Esophagus muscularis mucosa (tissue), 3 donors: ENCODE measurements at regions not wholly inside any gene's neighbourhood (a gene's known extent, or its start where the extent isn't known, plus 50 kb on each side); places are given as distances from the start of the nearest gene placed in this dataset.

Source experiments
- POLR2A ChIP-seq: fragments of 450-650 bp; IDR thresholded peaks from one replicate; pipeline ENCODE4 v1.6.1; 2017; ENCODE audit warnings: antibody characterized with exemption, moderate library complexity, mild to moderate bottlenecking, low read depth
- POLR2AphosphoS5 ChIP-seq, 2 donors: sonication (generic); formaldehyde crosslinking; IDR thresholded peaks; one replicate each; pipeline ENCODE4 v1.6.1; 2017; ENCODE audit warnings: antibody characterized with exemption in 2 of 2
- TF ChIP-seq, protein P1 (sequence below), 3 experiments: fragments of 200-600 bp in 2 of 3; fragments of 450-650 bp in 1 of 3; sonication (generic) in 2 of 3; IDR thresholded peaks; one replicate each; pipeline ENCODE4 v1.5.1; 2017 to 2019; ENCODE audit warnings: antibody characterized with exemption in 3 of 3, mild to moderate bottlenecking in 2 of 3, moderate library complexity in 1 of 3

- TF ChIP-seq, protein P1, sequence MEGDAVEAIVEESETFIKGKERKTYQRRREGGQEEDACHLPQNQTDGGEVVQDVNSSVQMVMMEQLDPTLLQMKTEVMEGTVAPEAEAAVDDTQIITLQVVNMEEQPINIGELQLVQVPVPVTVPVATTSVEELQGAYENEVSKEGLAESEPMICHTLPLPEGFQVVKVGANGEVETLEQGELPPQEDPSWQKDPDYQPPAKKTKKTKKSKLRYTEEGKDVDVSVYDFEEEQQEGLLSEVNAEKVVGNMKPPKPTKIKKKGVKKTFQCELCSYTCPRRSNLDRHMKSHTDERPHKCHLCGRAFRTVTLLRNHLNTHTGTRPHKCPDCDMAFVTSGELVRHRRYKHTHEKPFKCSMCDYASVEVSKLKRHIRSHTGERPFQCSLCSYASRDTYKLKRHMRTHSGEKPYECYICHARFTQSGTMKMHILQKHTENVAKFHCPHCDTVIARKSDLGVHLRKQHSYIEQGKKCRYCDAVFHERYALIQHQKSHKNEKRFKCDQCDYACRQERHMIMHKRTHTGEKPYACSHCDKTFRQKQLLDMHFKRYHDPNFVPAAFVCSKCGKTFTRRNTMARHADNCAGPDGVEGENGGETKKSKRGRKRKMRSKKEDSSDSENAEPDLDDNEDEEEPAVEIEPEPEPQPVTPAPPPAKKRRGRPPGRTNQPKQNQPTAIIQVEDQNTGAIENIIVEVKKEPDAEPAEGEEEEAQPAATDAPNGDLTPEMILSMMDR (IDR thresholded peaks at IDR 0.05) = no peak
- TF ChIP-seq POLR2A = no peak
- no peak for TF ChIP-seq POLR2AphosphoS5 (IDR thresholded peaks at IDR 0.05)
These were observed 298.7 kb upstream of the DDI1 start for GRCh38 chr11:103737747-103738146.
